ENCODE measurements at regions not wholly inside any gene's neighbourhood (a gene's known extent, or its start where the extent isn't known, plus 50 kb on each side); places are given as distances from the start of the nearest gene placed in this dataset.

- Histone ChIP-seq H3K9me3 (no peaks in the 10 kb centered on the region), H3K4me1 (no peaks in the 10 kb centered on the region), H3K27me3 (ENCODE audit: low read depth) (no peaks in the 10 kb centered on the region), H3K27ac (no peak overlapping the region), H3K36me3 (no peaks in the 10 kb centered on the region), H3K4me3 (no peak overlapping the region)
- intact Hi-C loops (cut with DNase I) = no loop called here
- no peak for TF ChIP-seq CTCF (IDR thresholded peaks at IDR 0.05)
- no peak for DNase-seq
- ATAC-seq = no peak
Measured at GRCh38 chr2:19732255-19732654, 169.5 kb downstream of the TTC32 start.

DNA sequence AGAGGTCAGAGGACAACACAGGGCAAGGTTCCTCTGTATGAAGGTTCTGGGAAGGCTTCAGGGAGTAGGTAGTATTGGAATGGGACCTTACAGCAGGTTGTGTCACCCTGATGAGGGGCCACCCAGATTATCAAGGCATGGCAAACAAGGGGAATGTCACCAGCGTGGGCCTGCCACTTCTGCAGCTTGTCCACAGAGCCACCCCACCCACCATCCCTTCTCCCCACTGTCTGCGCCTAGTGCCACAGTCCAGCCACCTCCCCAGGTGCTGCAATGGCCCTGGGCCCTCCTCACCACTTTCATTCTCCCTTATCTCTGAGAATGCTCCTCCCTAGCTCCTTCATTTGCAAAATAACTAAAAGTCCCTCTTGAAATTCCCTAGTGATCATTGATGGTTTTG, 170.3 kb downstream of the TTC32 start:
- H3K9me3 ChIP-seq = no peaks in the 10 kb centered on the region
- no peak overlapping the region for H3K27ac ChIP-seq
- no peak overlapping the region for H3K4me3 ChIP-seq
- H3K27me3 ChIP-seq (ENCODE audit: low read depth) = no peaks in the 10 kb centered on the region
- ATAC-seq = no peak
- H3K4me1 ChIP-seq = no peaks in the 10 kb centered on the region
- DNase-seq = no peak
- intact Hi-C loops (cut with DNase I) = no loop called here
- TF ChIP-seq CTCF (IDR thresholded peaks at IDR 0.05) = no peak
- H3K36me3 ChIP-seq = no peaks in the 10 kb centered on the region

GRCh38 chr2:19731037-19731436, 170.7 kb downstream of the TTC32 start:
- Histone ChIP-seq H3K27ac (no peak overlapping the region), H3K27me3 (ENCODE audit: low read depth) (no peaks in the 10 kb centered on the region), H3K4me1 (no peaks in the 10 kb centered on the region), H3K9me3 (no peaks in the 10 kb centered on the region), H3K4me3 (no peak overlapping the region), H3K36me3 (no peaks in the 10 kb centered on the region)
- no peak for DNase-seq
- TF ChIP-seq CTCF (IDR thresholded peaks at IDR 0.05) = no peak
- intact Hi-C loops (cut with DNase I) = no loop called here
- no peak for ATAC-seq

DNA sequence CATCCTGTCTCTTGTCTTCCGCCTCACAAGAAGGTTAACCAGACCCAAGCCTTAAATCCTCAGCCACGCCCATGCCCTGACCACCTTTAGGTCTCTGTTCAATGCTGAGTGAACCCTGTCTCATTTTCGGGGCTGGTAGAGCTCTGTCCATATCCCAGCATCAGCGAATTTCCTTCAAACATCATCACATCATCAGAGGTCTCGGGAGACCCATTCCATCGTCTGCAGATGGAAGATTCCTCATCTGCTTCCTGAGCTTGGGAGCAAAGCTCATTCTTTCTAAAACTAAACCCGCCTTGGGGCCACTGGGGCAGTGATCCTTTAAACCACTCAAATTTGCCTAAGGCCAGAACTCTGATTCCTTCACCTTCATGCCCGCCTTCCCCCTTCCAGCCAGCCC, 173.7 kb downstream of the TTC32 start:
- no peaks in the 10 kb centered on the region for H3K36me3 ChIP-seq
- no peak overlapping the region for H3K4me3 ChIP-seq
- intact Hi-C loops (cut with DNase I) = no loop called here
- no peaks in the 10 kb centered on the region for H3K27me3 ChIP-seq (ENCODE audit: low read depth)
- H3K9me3 ChIP-seq = no peaks in the 10 kb centered on the region
- no peak for DNase-seq
- TF ChIP-seq CTCF (IDR thresholded peaks at IDR 0.05) = no peak
- H3K4me1 ChIP-seq = no peaks in the 10 kb centered on the region
- no peak for ATAC-seq
- H3K27ac ChIP-seq = no peak overlapping the region

GRCh38 chr2:19725392-19725791, 176.4 kb downstream of the TTC32 start:
- no peak for TF ChIP-seq CTCF (IDR thresholded peaks at IDR 0.05)
- H3K4me3 ChIP-seq = no peak overlapping the region
- no peaks in the 10 kb centered on the region for H3K9me3 ChIP-seq
- no peaks in the 10 kb centered on the region for H3K36me3 ChIP-seq
- H3K27me3 ChIP-seq (ENCODE audit: low read depth) = no peaks in the 10 kb centered on the region
- no peaks in the 10 kb centered on the region for H3K4me1 ChIP-seq
- no peak overlapping the region for H3K27ac ChIP-seq
- no peak for ATAC-seq
- intact Hi-C loops (cut with DNase I) = no loop called here
- no peak for DNase-seq

DNA sequence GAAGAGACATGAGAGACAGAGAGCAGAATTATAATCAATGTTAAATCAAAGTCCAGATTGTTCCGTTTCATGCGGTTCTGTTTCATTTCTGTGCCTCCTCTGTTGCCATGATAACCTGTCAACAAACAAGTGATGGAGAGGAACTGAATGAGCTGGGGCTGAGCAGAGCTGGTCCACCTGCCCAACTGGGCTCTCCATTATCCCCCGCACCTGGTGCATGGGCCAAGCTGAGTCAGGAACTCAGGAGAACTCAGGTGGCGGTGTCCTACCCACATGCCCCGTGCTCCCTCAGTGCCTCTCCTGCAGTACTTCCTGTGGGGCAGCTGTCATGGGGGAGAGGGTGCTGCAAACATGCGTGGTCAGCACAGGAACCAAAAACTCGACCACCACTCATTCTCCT, 178.8 kb downstream of the TTC32 start:
- Histone ChIP-seq H3K4me3 (no peak overlapping the region), H3K27ac (no peak overlapping the region), H3K27me3 (ENCODE audit: low read depth) (no peaks in the 10 kb centered on the region), H3K36me3 (no peaks in the 10 kb centered on the region), H3K9me3 (no peaks in the 10 kb centered on the region), H3K4me1 (no peaks in the 10 kb centered on the region)
- no peak for TF ChIP-seq CTCF (IDR thresholded peaks at IDR 0.05)
- intact Hi-C loops (cut with DNase I) = no loop called here
- ATAC-seq (peak in 1 of 2 donors; percentile 11), DNase-seq (no peak)
